ENCODE measurements at regions not wholly inside any gene's neighbourhood (a gene's known extent, or its start where the extent isn't known, plus 50 kb on each side); places are given as distances from the start of the nearest gene placed in this dataset.

GRCh38 chr6:21450149-21450548 is 143.4 kb upstream of the SOX4 start:
- Histone ChIP-seq H3K9ac (ENCODE audit: low read length) (no peak overlapping the region), H3K27me3 (ENCODE audit: insufficient read depth, low read length) (no peaks in the 10 kb centered on the region; the same call in 1 of the 2 replicates), H3K36me3 (ENCODE audit: insufficient read depth, low read length) (no peaks in the 10 kb centered on the region), H3K4me3 (ENCODE audit: low read depth, low read length, poor library complexity, severe bottlenecking) (no peak overlapping the region), H3K9me2 (ENCODE audit: low read depth, low read length) (no peaks in the 10 kb centered on the region), H3K4me2 (ENCODE audit: low read length) (no peak overlapping the region), H3K27ac (ENCODE audit: low read depth, low read length, poor library complexity, severe bottlenecking) (no peak overlapping the region), H2AFZ (ENCODE audit: low read length) (no peak overlapping the region), H3K79me2 (ENCODE audit: insufficient read depth, low read length) (no peaks in the 10 kb centered on the region), H3F3A (ENCODE audit: insufficient read depth, low read length) (no peaks in the 10 kb centered on the region), H3K9me3 (ENCODE audit: low read length) (no peaks in the 10 kb centered on the region), H3K4me1 (ENCODE audit: insufficient read depth, low read length, severe bottlenecking) (no peaks in the 10 kb centered on the region), H4K20me1 (ENCODE audit: insufficient read depth, low read length) (no peaks in the 10 kb centered on the region)
- TF ChIP-seq EZH2 (IDR thresholded peaks at IDR 0.05; ENCODE audit: borderline replicate concordance, low read length), result no peak
- no peak for TF ChIP-seq CTCF (IDR thresholded peaks at IDR 0.05; ENCODE audit: low read length)

- Histone ChIP-seq H3K4me1 (ENCODE audit: insufficient read depth, low read length, severe bottlenecking) (no peaks in the 10 kb centered on the region), H3K79me2 (ENCODE audit: insufficient read depth, low read length) (no peaks in the 10 kb centered on the region), H3K4me3 (ENCODE audit: low read depth, low read length, poor library complexity, severe bottlenecking) (no peak overlapping the region), H3K4me2 (ENCODE audit: low read length) (no peak overlapping the region), H4K20me1 (ENCODE audit: insufficient read depth, low read length) (no peaks in the 10 kb centered on the region), H2AFZ (ENCODE audit: low read length) (no peak overlapping the region), H3K9me2 (ENCODE audit: low read depth, low read length) (no peaks in the 10 kb centered on the region), H3K9me3 (ENCODE audit: low read length) (no peaks in the 10 kb centered on the region), H3K9ac (ENCODE audit: low read length) (no peak overlapping the region), H3K27me3 (ENCODE audit: insufficient read depth, low read length) (no peaks in the 10 kb centered on the region; the same call in 1 of the 2 replicates), H3F3A (ENCODE audit: insufficient read depth, low read length) (no peaks in the 10 kb centered on the region), H3K27ac (ENCODE audit: low read depth, low read length, poor library complexity, severe bottlenecking) (no peak overlapping the region), H3K36me3 (ENCODE audit: insufficient read depth, low read length) (no peaks in the 10 kb centered on the region)
- TF ChIP-seq CTCF (IDR thresholded peaks at IDR 0.05; ENCODE audit: low read length) (no peak), EZH2 (IDR thresholded peaks at IDR 0.05; ENCODE audit: borderline replicate concordance, low read length) (no peak)
These were observed 142.9 kb upstream of the SOX4 start for GRCh38 chr6:21450628-21451027.

- H3K4me3 ChIP-seq (ENCODE audit: low read depth, low read length, poor library complexity, severe bottlenecking), result no peak overlapping the region
- H3K4me1 ChIP-seq (ENCODE audit: insufficient read depth, low read length, severe bottlenecking), result no peaks in the 10 kb centered on the region
- TF ChIP-seq EZH2 (IDR thresholded peaks at IDR 0.05; ENCODE audit: borderline replicate concordance, low read length), result no peak
- TF ChIP-seq CTCF (IDR thresholded peaks at IDR 0.05; ENCODE audit: low read length), result no peak
- H3K79me2 ChIP-seq (ENCODE audit: insufficient read depth, low read length), result no peaks in the 10 kb centered on the region
- H3K27me3 ChIP-seq (ENCODE audit: insufficient read depth, low read length), result no peaks in the 10 kb centered on the region; the same call in 1 of the 2 replicates
- H2AFZ ChIP-seq (ENCODE audit: low read length), result no peak overlapping the region
- no peak overlapping the region for H3K27ac ChIP-seq (ENCODE audit: low read depth, low read length, poor library complexity, severe bottlenecking)
- no peaks in the 10 kb centered on the region for H3K36me3 ChIP-seq (ENCODE audit: insufficient read depth, low read length)
- H3K9me2 ChIP-seq (ENCODE audit: low read depth, low read length), result no peaks in the 10 kb centered on the region
- no peak overlapping the region for H3K9ac ChIP-seq (ENCODE audit: low read length)
- H4K20me1 ChIP-seq (ENCODE audit: insufficient read depth, low read length), result no peaks in the 10 kb centered on the region
- no peaks in the 10 kb centered on the region for H3F3A ChIP-seq (ENCODE audit: insufficient read depth, low read length)
- no peaks in the 10 kb centered on the region for H3K9me3 ChIP-seq (ENCODE audit: low read length)
- no peak overlapping the region for H3K4me2 ChIP-seq (ENCODE audit: low read length)
These were observed 142.0 kb upstream of the SOX4 start for GRCh38 chr6:21451546-21452013.

Measured in OCI-LY1 (cell line).